Peyer's patch (tissue), 4 donors: ENCODE measurements at regions not wholly inside any gene's neighbourhood (a gene's known extent, or its start where the extent isn't known, plus 50 kb on each side); places are given as distances from the start of the nearest gene placed in this dataset.

ENCODE experiments used
- CTCF ChIP-seq, 6 experiments: fragments of 450-650 bp in 4 of 6; fragments of 200-600 bp in 2 of 6; sonication (generic) in 1 of 6; IDR thresholded peaks; one replicate each; pipeline ENCODE4 v1.5.1; 2017 to 2019; ENCODE audit warnings: antibody characterized with exemption in 6 of 6, mild to moderate bottlenecking in 3 of 6, moderate library complexity in 1 of 6
- POLR2A ChIP-seq, 2 donors: fragments of 450-650 bp; IDR thresholded peaks; one replicate each; pipeline ENCODE4 v1.5.1; 2017; ENCODE audit warnings: antibody characterized with exemption in 2 of 2, mild to moderate bottlenecking in 2 of 2, moderate library complexity in 2 of 2

GRCh38 chr11:128235426-128235825 is 351.9 kb downstream of the ETS1 start:
- TF ChIP-seq CTCF (IDR thresholded peaks at IDR 0.05) (no peak), POLR2A (IDR thresholded peaks at IDR 0.05) (no peak)
